ENCODE measurements at regions not wholly inside any gene's neighbourhood (a gene's known extent, or its start where the extent isn't known, plus 50 kb on each side); places are given as distances from the start of the nearest gene placed in this dataset.

DNA sequence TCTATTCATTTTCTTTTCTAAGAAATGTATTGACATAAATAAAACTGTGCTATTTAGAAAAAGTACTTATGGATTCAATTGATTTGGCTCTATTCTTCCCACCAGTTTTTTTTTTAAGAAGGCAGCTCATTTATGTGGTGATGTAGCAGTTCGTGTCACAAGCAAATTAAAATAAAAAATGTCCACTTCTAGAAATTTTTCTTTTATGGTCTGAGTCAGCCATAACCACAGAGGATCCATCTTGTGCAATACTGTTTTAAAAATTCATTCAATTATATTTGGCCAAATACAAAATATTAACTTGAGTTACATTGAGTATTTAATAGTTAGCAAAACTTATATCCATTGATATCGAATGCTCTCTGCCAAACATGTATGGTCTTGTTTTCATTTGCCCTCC is 207.9 kb upstream of the FAT1 start:
- Histone ChIP-seq H2BK5ac (ENCODE audit: low read depth, low read length, poor library complexity, severe bottlenecking) (no peak overlapping the region), H3K56ac (ENCODE audit: extremely low read depth, insufficient read depth, low read length) (no peak overlapping the region), H3K4me2 (ENCODE audit: low read depth, low read length) (no peak overlapping the region), H3K23ac (ENCODE audit: low read depth, low read length) (no peak overlapping the region), H4K91ac (ENCODE audit: insufficient read depth, low read depth, low read length) (no peak overlapping the region), H4K8ac (ENCODE audit: low read depth in 2 of 2, low read length in 2 of 2) (no peak overlapping the region), H3K36me3 (ENCODE audit: control insufficient read depth, insufficient read depth, low read length) (no peaks in the 10 kb centered on the region), H3K4me1 (ENCODE audit: control insufficient read depth, insufficient read depth, low read length) (peaks cover 17% of the 10 kb centered on the region), H2BK20ac (ENCODE audit: low read depth, low read length) (no peak overlapping the region), H2AK9ac (replicated peaks; ENCODE audit: low read depth, low read length, poor library complexity) (no peak overlapping the region), H3K9ac (ENCODE audit: low read depth, low read length) (no peak overlapping the region), H2AK5ac (ENCODE audit: low read depth, low read length) (no peak overlapping the region), H3K4ac (ENCODE audit: low read depth, low read length) (no peak overlapping the region), H4K5ac (ENCODE audit: low read depth, low read length) (no peak overlapping the region), H3K4me3 (ENCODE audit: insufficient read depth, low read depth, low read length) (no peak overlapping the region), H2BK15ac (ENCODE audit: low read depth, low read length) (no peak overlapping the region), H3K79me1 (ENCODE audit: low read depth in 1 of 2, low read length in 2 of 2) (peaks cover 0 to 10% of the 10 kb centered on the region in 2 experiments; a peak in 1 of 4 replicates), H3K27me3 (ENCODE audit: control insufficient read depth, insufficient read depth, low read length) (no peaks in the 10 kb centered on the region), H3K9me1 (ENCODE audit: insufficient read depth, low read length) (peaks cover 12% of the 10 kb centered on the region), H3K27ac (ENCODE audit: insufficient read depth, low read length) (no peak overlapping the region), H2AFZ (replicated peaks; ENCODE audit: low read length, poor library complexity) (no peak overlapping the region), H2BK120ac (ENCODE audit: low read depth, low read length) (no peak overlapping the region), H3K18ac (ENCODE audit: low read depth, low read length) (no peak overlapping the region), H3K9me3 (ENCODE audit: control insufficient read depth, insufficient read depth, low read length) (no peaks in the 10 kb centered on the region), H4K20me1 (ENCODE audit: insufficient read depth, low read length) (no peaks in the 10 kb centered on the region), H3K14ac (replicated peaks; ENCODE audit: low read depth, low read length) (no peak overlapping the region)
- DNase-seq (peak; percentile 70), ATAC-seq (ENCODE audit: low read depth) (no peak)
- ChIA-PET CTCF (no interaction called here), POLR2A (ENCODE audit: unreplicated experiment) (no interaction called here)
- intact Hi-C loops (cut with micrococcal nuclease), result no loop called here
- no CpG with 5 or more reads among the region's 2 CpGs for WGBS, 2 experiments (ENCODE audit: extremely low coverage in 2 of 2, insufficient read length in 1 of 2)
- no TSS peak for BruUV-seq (replicated peaks)
- dilution Hi-C loops (cut with HindIII; ENCODE audit: low sequenced_read_pairs, unreplicated experiment), result no loop called here
- in situ Hi-C loops (cut with MboI; ENCODE audit: low sequenced_read_pairs), result loop anchor here (25.0 kb wide), 1 partner anchor 194 kb away; no protein-coding TSS in a partner anchor
- TF ChIP-seq RCOR1 (IDR thresholded peaks at IDR 0.05; ENCODE audit: insufficient replicate concordance, low read length) (no peak), SMC3 (IDR thresholded peaks at IDR 0.05; ENCODE audit: low read depth, low read length) (no peak), CEBPB (IDR thresholded peaks at IDR 0.05; ENCODE audit: low read depth, low read length) (peak; percentile 94), RAD21 (IDR thresholded peaks at IDR 0.05; ENCODE audit: low read length) (no peak), MAFK (IDR thresholded peaks at IDR 0.05; ENCODE audit: low read depth, low read length) (no peak), MXI1 (IDR thresholded peaks at IDR 0.05; ENCODE audit: borderline replicate concordance, low read depth, low read length) (no peak), NFE2L2 (IDR thresholded peaks at IDR 0.05; ENCODE audit: low read depth, low read length) (no peak), FOS (IDR thresholded peaks at IDR 0.05; ENCODE audit: low read depth, low read length) (peak; percentile 6; the same call in 1 of the 2 replicates), MAZ (IDR thresholded peaks at IDR 0.05; ENCODE audit: borderline replicate concordance, low read depth, low read length) (no peak)
- TF ChIP-seq, protein P1, sequence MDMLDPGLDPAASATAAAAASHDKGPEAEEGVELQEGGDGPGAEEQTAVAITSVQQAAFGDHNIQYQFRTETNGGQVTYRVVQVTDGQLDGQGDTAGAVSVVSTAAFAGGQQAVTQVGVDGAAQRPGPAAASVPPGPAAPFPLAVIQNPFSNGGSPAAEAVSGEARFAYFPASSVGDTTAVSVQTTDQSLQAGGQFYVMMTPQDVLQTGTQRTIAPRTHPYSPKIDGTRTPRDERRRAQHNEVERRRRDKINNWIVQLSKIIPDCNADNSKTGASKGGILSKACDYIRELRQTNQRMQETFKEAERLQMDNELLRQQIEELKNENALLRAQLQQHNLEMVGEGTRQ (IDR thresholded peaks at IDR 0.05; ENCODE audit: low read depth, low read length), result no peak
- TF ChIP-seq, protein P2, sequence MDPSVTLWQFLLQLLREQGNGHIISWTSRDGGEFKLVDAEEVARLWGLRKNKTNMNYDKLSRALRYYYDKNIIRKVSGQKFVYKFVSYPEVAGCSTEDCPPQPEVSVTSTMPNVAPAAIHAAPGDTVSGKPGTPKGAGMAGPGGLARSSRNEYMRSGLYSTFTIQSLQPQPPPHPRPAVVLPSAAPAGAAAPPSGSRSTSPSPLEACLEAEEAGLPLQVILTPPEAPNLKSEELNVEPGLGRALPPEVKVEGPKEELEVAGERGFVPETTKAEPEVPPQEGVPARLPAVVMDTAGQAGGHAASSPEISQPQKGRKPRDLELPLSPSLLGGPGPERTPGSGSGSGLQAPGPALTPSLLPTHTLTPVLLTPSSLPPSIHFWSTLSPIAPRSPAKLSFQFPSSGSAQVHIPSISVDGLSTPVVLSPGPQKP (IDR thresholded peaks at IDR 0.05; ENCODE audit: borderline replicate concordance, low read depth, low read length), result no peak
